IMR-90 (cell line): ENCODE measurements at regions not wholly inside any gene's neighbourhood (a gene's known extent, or its start where the extent isn't known, plus 50 kb on each side); places are given as distances from the start of the nearest gene placed in this dataset.

ENCODE experiments used
- ATAC-seq: fragments of 200-7000 bp; cut with Tn5 transposase; 2 replicates; pipeline ENCODE4 v1.9.1; 2020; ENCODE audit warnings: low read depth, mild to moderate bottlenecking, moderate library complexity
- BruUV-seq: library from RNA; stranded (reverse); fragments of 400-500 nt; replicated peaks from 2 replicates; lab custom pipeline; 2021; lab: Mats Ljungman, UMichigan
- CTCF ChIA-PET: fragments of 300-600 bp; formaldehyde crosslinking; extraction: SDS; loops from one replicate; lab custom pipeline; 2021; ENCODE audit warnings: antibody characterized with exemption; lab: Yijun Ruan, JAX
- POLR2A ChIA-PET: fragments of 300-600 bp; sonication (Branson Sonifier 250); formaldehyde crosslinking; loops from one replicate; lab custom pipeline; 2022; ENCODE audit warnings: antibody characterized with exemption; ENCODE audit not compliant: unreplicated experiment; lab: Charles Lee
- DNase-seq: peaks from one replicate; pipeline ENCODE4 v3.0.0; 2013
- H2AFZ ChIP-seq: replicated peaks from 2 replicates; pipeline ENCODE3; 2013; ENCODE audit warnings: low read length, mild to moderate bottlenecking; ENCODE audit not compliant: poor library complexity
- H2AK5ac ChIP-seq: 2 replicates; pipeline ENCODE4 v1.6.1; 2013; ENCODE audit warnings: low read depth, low read length, inconsistent platforms
- H2AK9ac ChIP-seq: replicated peaks from 2 replicates; pipeline ENCODE3; 2013; ENCODE audit warnings: mild to moderate bottlenecking, low read depth, low read length, moderate library complexity; ENCODE audit not compliant: poor library complexity
- H2BK120ac ChIP-seq: 2 replicates; pipeline ENCODE4 v1.6.1; 2013; ENCODE audit warnings: low read depth, low read length, inconsistent platforms
- H2BK15ac ChIP-seq: 3 replicates; pipeline ENCODE4 v1.6.1; 2013; ENCODE audit warnings: low read depth, low read length, inconsistent platforms
- H2BK20ac ChIP-seq: 2 replicates; pipeline ENCODE4 v1.6.1; 2013; ENCODE audit warnings: low read depth, mild to moderate bottlenecking, inconsistent platforms, low read length, moderate library complexity
- H2BK5ac ChIP-seq: 2 replicates; pipeline ENCODE4 v1.6.1; 2013; ENCODE audit warnings: mild to moderate bottlenecking, low read depth, low read length, inconsistent platforms; ENCODE audit not compliant: poor library complexity, severe bottlenecking
- H3K14ac ChIP-seq: replicated peaks from 2 replicates; pipeline ENCODE4 v1.6.1; 2013; ENCODE audit warnings: low read depth, low read length, inconsistent platforms
- H3K18ac ChIP-seq: 2 replicates; pipeline ENCODE4 v1.6.1; 2013; ENCODE audit warnings: low read depth, low read length, control low read depth
- H3K23ac ChIP-seq: 2 replicates; pipeline ENCODE4 v1.6.1; 2013; ENCODE audit warnings: low read depth, low read length, inconsistent platforms
- H3K27ac ChIP-seq: 2 replicates; pipeline ENCODE4 v1.5.1; 2013; ENCODE audit warnings: mild to moderate bottlenecking, control low read depth, low read length; ENCODE audit not compliant: insufficient read depth
- H3K27me3 ChIP-seq: 2 replicates; pipeline ENCODE4 v1.6.1; 2013; ENCODE audit warnings: low read length; ENCODE audit not compliant: control insufficient read depth, insufficient read depth
- H3K36me3 ChIP-seq: 2 replicates; pipeline ENCODE4 v1.6.1; 2013; ENCODE audit warnings: low read length, mixed read lengths; ENCODE audit not compliant: control insufficient read depth, insufficient read depth
- H3K4ac ChIP-seq: 2 replicates; pipeline ENCODE4 v1.6.1; 2013; ENCODE audit warnings: low read depth, low read length, inconsistent platforms
- H3K4me1 ChIP-seq: 2 replicates; pipeline ENCODE4 v1.6.1; 2013; ENCODE audit warnings: low read length, mixed read lengths; ENCODE audit not compliant: control insufficient read depth, insufficient read depth
- H3K4me2 ChIP-seq: 2 replicates; pipeline ENCODE4 v1.6.1; 2013; ENCODE audit warnings: low read depth, mild to moderate bottlenecking, control low read depth, low read length, moderate library complexity
- H3K4me3 ChIP-seq: 2 replicates; pipeline ENCODE4 v1.5.1; 2013; ENCODE audit warnings: low read depth, mild to moderate bottlenecking, control low read depth, low read length, moderate library complexity; ENCODE audit not compliant: insufficient read depth
- H3K56ac ChIP-seq: 2 replicates; pipeline ENCODE4 v1.6.1; 2013; ENCODE audit warnings: low read length, inconsistent platforms; ENCODE audit not compliant: insufficient read depth; ENCODE audit errors: extremely low read depth
- H3K79me1 ChIP-seq, 2 experiments: 2 replicates each; pipeline ENCODE4 v1.6.1; 2013; ENCODE audit warnings: low read length in 2 of 2, inconsistent platforms in 1 of 2, low read depth in 1 of 2
- H3K9ac ChIP-seq: 2 replicates; pipeline ENCODE4 v1.6.1; 2013; ENCODE audit warnings: low read depth, low read length, control low read depth
- H3K9me1 ChIP-seq: 2 replicates; pipeline ENCODE4 v1.6.1; 2013; ENCODE audit warnings: low read length, inconsistent platforms; ENCODE audit not compliant: insufficient read depth
- H3K9me3 ChIP-seq: 2 replicates; pipeline ENCODE4 v1.6.1; 2013; ENCODE audit warnings: low read length; ENCODE audit not compliant: control insufficient read depth, insufficient read depth
- H4K20me1 ChIP-seq: 2 replicates; pipeline ENCODE4 v1.6.1; 2013; ENCODE audit warnings: low read length, inconsistent platforms; ENCODE audit not compliant: insufficient read depth
- H4K5ac ChIP-seq: 2 replicates; pipeline ENCODE4 v1.6.1; 2013; ENCODE audit warnings: mild to moderate bottlenecking, low read depth, low read length, control low read depth
- H4K8ac ChIP-seq, 2 experiments: 2 replicates each; pipeline ENCODE4 v1.6.1; 2013; ENCODE audit warnings: low read depth in 2 of 2, low read length in 2 of 2, control low read depth in 1 of 2, inconsistent platforms in 1 of 2
- H4K91ac ChIP-seq: 2 replicates; pipeline ENCODE4 v1.6.1; 2013; ENCODE audit warnings: low read depth, low read length, inconsistent platforms; ENCODE audit not compliant: insufficient read depth
- BHLHE40 ChIP-seq: fragments of 150-350 bp; IDR thresholded peaks from 2 replicates; pipeline ENCODE4 v1.6.1; 2016; ENCODE audit warnings: mild to moderate bottlenecking, low read depth, low read length
- CEBPB ChIP-seq: IDR thresholded peaks from 2 replicates; pipeline ENCODE4 v1.6.1; 2012; ENCODE audit warnings: low read depth, low read length, improper control_type of control experiment
- CHD1 ChIP-seq: IDR thresholded peaks from 2 replicates; pipeline ENCODE4 v1.6.1; 2012; ENCODE audit warnings: low read depth, low read length, improper control_type of control experiment
- CTCF ChIP-seq: conservative IDR thresholded peaks from 2 replicates; pipeline ENCODE4 v1.5.1; 2012; ENCODE audit warnings: mild to moderate bottlenecking, low read depth, low read length, improper control_type of control experiment
- FOS ChIP-seq: fragments of 150-350 bp; IDR thresholded peaks from 2 replicates; pipeline ENCODE4 v1.6.1; 2016; ENCODE audit warnings: low read depth, low read length
- MAFK ChIP-seq: IDR thresholded peaks from 2 replicates; pipeline ENCODE4 v1.6.1; 2012; ENCODE audit warnings: low read depth, low read length, improper control_type of control experiment
- MAZ ChIP-seq: IDR thresholded peaks from 2 replicates; pipeline ENCODE4 v1.6.1; 2012; ENCODE audit warnings: low read depth, mild to moderate bottlenecking, low read length, improper control_type of control experiment, moderate library complexity, borderline replicate concordance
- MXI1 ChIP-seq: IDR thresholded peaks from 2 replicates; pipeline ENCODE4 v1.6.1; 2012; ENCODE audit warnings: low read depth, mild to moderate bottlenecking, low read length, moderate library complexity, borderline replicate concordance
- NFE2L2 ChIP-seq: fragments of 150-350 bp; IDR thresholded peaks from 2 replicates; pipeline ENCODE4 v1.6.1; 2016; ENCODE audit warnings: low read depth, mild to moderate bottlenecking, low read length
- POLR2A ChIP-seq: IDR thresholded peaks from 2 replicates; pipeline ENCODE4 v1.6.1; 2012; ENCODE audit warnings: mild to moderate bottlenecking, low read depth, low read length
- RAD21 ChIP-seq: IDR thresholded peaks from 2 replicates; pipeline ENCODE4 v1.6.1; 2012; ENCODE audit warnings: low read length, improper control_type of control experiment
- RCOR1 ChIP-seq: IDR thresholded peaks from 2 replicates; pipeline ENCODE4 v1.6.1; 2012; ENCODE audit warnings: mild to moderate bottlenecking, low read length, improper control_type of control experiment; ENCODE audit not compliant: insufficient replicate concordance
- RFX5 ChIP-seq: IDR thresholded peaks from 2 replicates; pipeline ENCODE4 v1.8.0; 2012; ENCODE audit warnings: low read depth, mild to moderate bottlenecking, low read length, moderate library complexity
- SMC3 ChIP-seq: fragments of 150-350 bp; IDR thresholded peaks from 2 replicates; pipeline ENCODE4 v1.6.1; 2016; ENCODE audit warnings: low read depth, mild to moderate bottlenecking, antibody characterized with exemption, low read length, moderate library complexity
- WGBS, 2 experiments: methylation state at CpG; one replicate each; pipeline versions ENCODE4 v1.1.5 to v1.1.7; 2013; ENCODE audit warnings: missing lambda C conversion rate in 2 of 2; ENCODE audit not compliant: insufficient read length in 1 of 2; ENCODE audit errors: extremely low coverage in 2 of 2; 5-methylcytosine and 5-hydroxymethylcytosine counted together
- dilution Hi-C: fragments of 300-500 bp; cut with HindIII; formaldehyde crosslinking; loops from one replicate; pipeline ENCODE4 v1.14.3; 2018; ENCODE audit warnings: low sequenced_read_pairs; ENCODE audit not compliant: unreplicated experiment
- in situ Hi-C: fragments of 300-500 bp; cut with MboI; formaldehyde crosslinking; loops from 3 replicates; pipeline ENCODE4 v1.14.3; 2019; ENCODE audit warnings: low sequenced_read_pairs, inconsistent platforms, mixed read lengths
- intact Hi-C: fragments of 100-400 bp; cut with micrococcal nuclease; formaldehyde crosslinking; loops from 2 replicates; pipeline ENCODE4 v1.10.0; 2022
- TF ChIP-seq, protein P1 (sequence below): fragments of 150-350 bp; IDR thresholded peaks from 2 replicates; pipeline ENCODE4 v1.6.1; 2016; ENCODE audit warnings: low read depth, mild to moderate bottlenecking, low read length, moderate library complexity, borderline replicate concordance
- TF ChIP-seq, protein P2 (sequence below): fragments of 150-350 bp; IDR thresholded peaks from 2 replicates; pipeline ENCODE4 v1.6.1; 2017; ENCODE audit warnings: mild to moderate bottlenecking, antibody characterized with exemption, low read length, low read depth

DNA sequence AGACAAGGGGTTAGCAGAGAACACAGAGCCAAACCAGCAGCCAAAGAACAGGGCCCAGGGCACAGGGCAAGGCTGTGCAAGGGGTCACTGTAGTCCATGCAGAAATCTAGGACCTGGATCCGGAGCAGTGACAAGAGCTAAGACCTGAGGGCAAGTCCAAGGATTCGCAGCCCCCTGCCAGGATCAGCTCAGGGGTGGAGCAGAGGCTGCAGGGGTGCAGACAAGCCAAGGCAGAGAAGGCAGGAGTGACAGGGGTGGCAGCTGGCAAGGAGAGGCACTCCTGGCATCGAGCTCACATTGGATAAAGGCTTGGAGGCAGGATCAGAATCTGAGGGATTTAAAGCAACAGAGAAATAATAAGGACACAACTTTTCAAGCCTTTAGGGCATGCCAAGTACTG is 80.7 kb upstream of the NANOS1 start:
- no peak overlapping the region for H3K23ac ChIP-seq
- no peak for ATAC-seq
- CTCF ChIA-PET: interaction anchor here (0.6 kb wide), 1 partner anchor 177 kb away, joined by 3 read pairs; no protein-coding TSS in a partner anchor

More for the DNA sequence above, 80.7 kb upstream of the NANOS1 start:
- Histone ChIP-seq H2BK15ac (no peak overlapping the region), H4K5ac (no peak overlapping the region), H4K20me1 (no peaks in the 10 kb centered on the region), H3K27me3 (peaks cover 7% of the 10 kb centered on the region), H2BK5ac (no peak overlapping the region), H2AK9ac (no peak overlapping the region), H3K27ac (no peak overlapping the region), H2BK120ac (no peak overlapping the region), H3K18ac (no peak overlapping the region), H3K9ac (no peak overlapping the region), H3K9me1 (no peaks in the 10 kb centered on the region), H3K4me2 (no peak overlapping the region), H3K36me3 (no peaks in the 10 kb centered on the region), H3K4me1 (no peaks in the 10 kb centered on the region), H3K56ac (no peak overlapping the region), H4K8ac (no peak overlapping the region), H2AFZ (no peak overlapping the region), H3K79me1 (no peaks in the 10 kb centered on the region), H3K9me3 (no peaks in the 10 kb centered on the region), H2AK5ac (no peak overlapping the region), H2BK20ac (no peak overlapping the region), H4K91ac (no peak overlapping the region), H3K14ac (no peak overlapping the region), H3K4me3 (no peak overlapping the region), H3K4ac (no peak overlapping the region)
- TF ChIP-seq RAD21 (no peak), NFE2L2 (no peak), MXI1 (no peak), POLR2A (no peak), CTCF (no peak), FOS (no peak), RFX5 (no peak), CEBPB (no peak), SMC3 (no peak), BHLHE40 (no peak), RCOR1 (no peak), MAFK (no peak), MAZ (no peak), CHD1 (no peak)
- TF ChIP-seq, protein P1, sequence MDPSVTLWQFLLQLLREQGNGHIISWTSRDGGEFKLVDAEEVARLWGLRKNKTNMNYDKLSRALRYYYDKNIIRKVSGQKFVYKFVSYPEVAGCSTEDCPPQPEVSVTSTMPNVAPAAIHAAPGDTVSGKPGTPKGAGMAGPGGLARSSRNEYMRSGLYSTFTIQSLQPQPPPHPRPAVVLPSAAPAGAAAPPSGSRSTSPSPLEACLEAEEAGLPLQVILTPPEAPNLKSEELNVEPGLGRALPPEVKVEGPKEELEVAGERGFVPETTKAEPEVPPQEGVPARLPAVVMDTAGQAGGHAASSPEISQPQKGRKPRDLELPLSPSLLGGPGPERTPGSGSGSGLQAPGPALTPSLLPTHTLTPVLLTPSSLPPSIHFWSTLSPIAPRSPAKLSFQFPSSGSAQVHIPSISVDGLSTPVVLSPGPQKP: no peak
- TF ChIP-seq, protein P2, sequence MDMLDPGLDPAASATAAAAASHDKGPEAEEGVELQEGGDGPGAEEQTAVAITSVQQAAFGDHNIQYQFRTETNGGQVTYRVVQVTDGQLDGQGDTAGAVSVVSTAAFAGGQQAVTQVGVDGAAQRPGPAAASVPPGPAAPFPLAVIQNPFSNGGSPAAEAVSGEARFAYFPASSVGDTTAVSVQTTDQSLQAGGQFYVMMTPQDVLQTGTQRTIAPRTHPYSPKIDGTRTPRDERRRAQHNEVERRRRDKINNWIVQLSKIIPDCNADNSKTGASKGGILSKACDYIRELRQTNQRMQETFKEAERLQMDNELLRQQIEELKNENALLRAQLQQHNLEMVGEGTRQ: no peak
- POLR2A ChIA-PET: no interaction called here
- intact Hi-C loops: loop anchor here (10.0 kb wide), 1 partner anchor 1726 kb away; no protein-coding TSS in a partner anchor
- DNase-seq: no peak
- BruUV-seq: no TSS peak
- dilution Hi-C loops: no loop called here
- 73% methylated on average over 2 of the region's 3 CpGs; no CpG with 5 or more reads in 1 of the 2 experiments for WGBS, 2 experiments
- in situ Hi-C loops: no loop called here
